Stimulated activated effector memory CD8-positive, alpha-beta T cell treated with anti-CD3 and anti-CD28 coated beads, Interleukin-12 subunit alpha, Interleukin-12 subunit beta, amount 100 ng/mL, for 72 hours (primary cell): ENCODE measurements at regions not wholly inside any gene's neighbourhood (a gene's known extent, or its start where the extent isn't known, plus 50 kb on each side); places are given as distances from the start of the nearest gene placed in this dataset.

Source experiments
- ATAC-seq: fragments of 150-1000 bp; cut with Tn5 transposase; 2 replicates; pipeline ENCODE4 v1.10.0; 2021
- DNase-seq, 2 donors: peaks; one replicate each; pipeline ENCODE4 v3.0.0; 2021 to 2022; ENCODE audit warnings: low spot score in 2 of 2
- H3K27ac Mint-ChIP-seq: one replicate; pipeline ENCODE4 v1.8.0; 2022; ENCODE audit warnings: mild to moderate bottlenecking, mixed read lengths
- H3K36me3 Mint-ChIP-seq: one replicate; pipeline ENCODE4 v1.8.0; 2022; ENCODE audit warnings: mild to moderate bottlenecking, mixed read lengths
- H3K4me1 Mint-ChIP-seq: one replicate; pipeline ENCODE4 v1.8.0; 2022; ENCODE audit warnings: mixed read lengths
- H3K4me3 Mint-ChIP-seq: one replicate; pipeline ENCODE4 v1.8.0; 2022; ENCODE audit warnings: mild to moderate bottlenecking, mixed read lengths
- H3K9me3 Mint-ChIP-seq: one replicate; pipeline ENCODE4 v1.8.0; 2022; ENCODE audit warnings: mixed read lengths

GRCh38 chr15:101560722-101561583, 71.4 kb upstream of the PCSK6 start:
- ATAC-seq (no peak), DNase-seq (no peak)
- H3K27ac Mint-ChIP-seq, result no peak overlapping the region
- H3K9me3 Mint-ChIP-seq, result no peaks in the 10 kb centered on the region
- H3K4me3 Mint-ChIP-seq, result no peak overlapping the region
- no peaks in the 10 kb centered on the region for H3K4me1 Mint-ChIP-seq
- H3K36me3 Mint-ChIP-seq, result no peaks in the 10 kb centered on the region

GRCh38 chr15:101559952-101560351, 70.4 kb upstream of the PCSK6 start:
- H3K4me1 Mint-ChIP-seq, result no peaks in the 10 kb centered on the region
- no peaks in the 10 kb centered on the region for H3K36me3 Mint-ChIP-seq
- no peaks in the 10 kb centered on the region for H3K9me3 Mint-ChIP-seq

GRCh38 chr15:101558221-101558941, 68.9 kb upstream of the PCSK6 start:
- no peak overlapping the region for H3K4me3 Mint-ChIP-seq
- DNase-seq, result no peak
- H3K36me3 Mint-ChIP-seq, result no peaks in the 10 kb centered on the region
- no peak for ATAC-seq
- no peak overlapping the region for H3K27ac Mint-ChIP-seq
- no peaks in the 10 kb centered on the region for H3K4me1 Mint-ChIP-seq
- no peaks in the 10 kb centered on the region for H3K9me3 Mint-ChIP-seq

More at GRCh38 chr15:101559952-101560351, 70.4 kb upstream of the PCSK6 start:
- Mint-ChIP-seq H3K4me3 (no peak overlapping the region), H3K27ac (no peak overlapping the region)
- DNase-seq (no peak), ATAC-seq (no peak)

- Mint-ChIP-seq H3K4me3 (no peak overlapping the region), H3K36me3 (no peaks in the 10 kb centered on the region), H3K9me3 (no peaks in the 10 kb centered on the region), H3K4me1 (no peaks in the 10 kb centered on the region), H3K27ac (no peak overlapping the region)
- ATAC-seq, result no peak
- DNase-seq, result no peak
Observed at GRCh38 chr15:101556273-101556672, 66.8 kb upstream of the PCSK6 start.

GRCh38 chr15:101554115-101554915, 64.8 kb upstream of the PCSK6 start:
- Mint-ChIP-seq H3K36me3 (no peaks in the 10 kb centered on the region), H3K4me1 (no peaks in the 10 kb centered on the region), H3K27ac (no peak overlapping the region), H3K4me3 (no peak overlapping the region), H3K9me3 (no peaks in the 10 kb centered on the region)
- DNase-seq, result no peak
- ATAC-seq, result no peak

- Mint-ChIP-seq H3K4me1 (no peaks in the 10 kb centered on the region), H3K9me3 (no peaks in the 10 kb centered on the region), H3K4me3 (no peak overlapping the region), H3K27ac (no peak overlapping the region), H3K36me3 (no peaks in the 10 kb centered on the region)
- ATAC-seq (no peak), DNase-seq (no peak)
Observed at GRCh38 chr15:101551696-101552591, 62.4 kb upstream of the PCSK6 start.

- Mint-ChIP-seq H3K4me3 (no peak overlapping the region), H3K9me3 (no peaks in the 10 kb centered on the region), H3K36me3 (no peaks in the 10 kb centered on the region), H3K4me1 (no peaks in the 10 kb centered on the region), H3K27ac (no peak overlapping the region)
- no peak for ATAC-seq
- DNase-seq, result no peak
Observed at GRCh38 chr15:101550124-101550523, 60.6 kb upstream of the PCSK6 start.

GRCh38 chr15:101549647-101550046, 60.1 kb upstream of the PCSK6 start:
- H3K4me3 Mint-ChIP-seq, result no peak overlapping the region
- no peak overlapping the region for H3K27ac Mint-ChIP-seq
- ATAC-seq (no peak), DNase-seq (no peak)
- H3K36me3 Mint-ChIP-seq, result no peaks in the 10 kb centered on the region
- no peaks in the 10 kb centered on the region for H3K4me1 Mint-ChIP-seq
- no peaks in the 10 kb centered on the region for H3K9me3 Mint-ChIP-seq

GRCh38 chr15:101547737-101548136, 58.2 kb upstream of the PCSK6 start:
- H3K9me3 Mint-ChIP-seq, result no peaks in the 10 kb centered on the region
- DNase-seq (no peak), ATAC-seq (no peak)
- no peak overlapping the region for H3K27ac Mint-ChIP-seq
- H3K36me3 Mint-ChIP-seq, result no peaks in the 10 kb centered on the region
- H3K4me3 Mint-ChIP-seq, result no peak overlapping the region
- H3K4me1 Mint-ChIP-seq, result no peaks in the 10 kb centered on the region

- no peaks in the 10 kb centered on the region for H3K36me3 Mint-ChIP-seq
- H3K9me3 Mint-ChIP-seq, result no peaks in the 10 kb centered on the region
- ATAC-seq (no peak), DNase-seq (no peak)
- no peak overlapping the region for H3K4me3 Mint-ChIP-seq
- no peaks in the 10 kb centered on the region for H3K4me1 Mint-ChIP-seq
- H3K27ac Mint-ChIP-seq, result no peak overlapping the region
Observed at GRCh38 chr15:101545548-101546505, 56.3 kb upstream of the PCSK6 start.

GRCh38 chr15:101544613-101544945, 55.1 kb upstream of the PCSK6 start:
- Mint-ChIP-seq H3K4me1 (no peaks in the 10 kb centered on the region), H3K4me3 (no peak overlapping the region), H3K36me3 (peaks cover 5% of the 10 kb centered on the region), H3K27ac (no peak overlapping the region), H3K9me3 (no peaks in the 10 kb centered on the region)
- ATAC-seq, result no peak
- no peak for DNase-seq

GRCh38 chr15:101543926-101544612, 54.6 kb upstream of the PCSK6 start:
- no peak for DNase-seq
- Mint-ChIP-seq H3K4me3 (no peak overlapping the region), H3K36me3 (peaks cover 5% of the 10 kb centered on the region), H3K4me1 (no peaks in the 10 kb centered on the region), H3K9me3 (no peaks in the 10 kb centered on the region), H3K27ac (no peak overlapping the region)
- no peak for ATAC-seq

GRCh38 chr15:101543431-101543830, 53.9 kb upstream of the PCSK6 start:
- ATAC-seq, result no peak
- H3K4me1 Mint-ChIP-seq, result no peaks in the 10 kb centered on the region

More at GRCh38 chr15:101543431-101543830, 53.9 kb upstream of the PCSK6 start:
- Mint-ChIP-seq H3K27ac (no peak overlapping the region), H3K36me3 (peaks cover 5% of the 10 kb centered on the region), H3K9me3 (no peaks in the 10 kb centered on the region), H3K4me3 (no peak overlapping the region)
- no peak for DNase-seq
